GM12892 (cell line): ENCODE measurements at regions not wholly inside any gene's neighbourhood (a gene's known extent, or its start where the extent isn't known, plus 50 kb on each side); places are given as distances from the start of the nearest gene placed in this dataset.

Source experiments
- POLR2A ChIP-seq: IDR thresholded peaks from 2 replicates; pipeline ENCODE4 v1.6.1; 2011; ENCODE audit warnings: low read depth, low read length, control low read depth
- POLR2AphosphoS5 ChIP-seq: IDR thresholded peaks from 2 replicates; pipeline ENCODE4 v1.6.1; 2011; ENCODE audit warnings: low read depth, low read length, control low read depth

DNA sequence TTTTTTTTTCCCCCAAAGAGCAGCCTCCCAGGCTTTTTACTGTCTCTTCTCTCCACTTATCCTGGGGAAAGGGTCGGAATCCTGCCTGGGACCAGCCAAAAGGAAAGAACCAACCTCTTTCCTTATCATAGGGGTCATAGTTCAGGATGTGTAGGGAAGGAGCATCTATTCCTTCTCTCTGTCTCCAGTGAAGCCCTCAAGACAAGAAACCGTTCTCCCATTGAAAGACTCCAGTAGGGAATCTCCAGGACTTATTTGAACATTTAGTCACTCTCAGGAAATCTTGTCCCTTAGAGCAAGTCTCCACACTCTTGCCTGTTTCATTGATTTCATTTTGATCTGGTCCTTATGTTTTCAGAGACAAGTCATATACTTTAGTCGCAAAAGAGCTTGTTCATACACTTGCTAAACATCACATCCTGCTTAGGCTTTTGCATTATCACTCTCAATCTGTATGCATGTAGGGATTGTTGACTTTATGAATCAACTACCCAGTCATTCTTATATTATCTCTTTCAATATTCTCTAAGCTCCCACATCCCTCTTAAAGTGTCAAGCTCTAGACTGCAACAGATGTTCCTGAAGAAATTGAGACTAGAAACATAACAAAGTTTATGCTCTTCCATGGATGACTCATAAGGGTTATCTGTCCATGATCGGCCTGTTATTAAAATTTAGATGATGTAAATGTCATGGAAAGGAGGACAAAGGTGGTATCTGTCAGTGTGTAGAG is 116.2 kb upstream of the ST6GAL2 start:
- TF ChIP-seq POLR2AphosphoS5 (no peak), POLR2A (no peak)
